BLaER1 treated with 17β-estradiol and CSF1 and Interleukin-3, amounts not matched to agents 10 nM and 100 nM (cell line): ENCODE measurements at regions not wholly inside any gene's neighbourhood (a gene's known extent, or its start where the extent isn't known, plus 50 kb on each side); places are given as distances from the start of the nearest gene placed in this dataset.

Experiments
- H3K27ac ChIP-seq, 11 experiments: shearing (Covaris generic); formaldehyde crosslinking; 2 replicates each; pipeline ENCODE4 v1.8.1; 2022
- H3K27me3 ChIP-seq, 11 experiments: shearing (Covaris generic); formaldehyde crosslinking; 2 replicates each; pipeline ENCODE4 v1.8.1; 2022
- H3K36me3 ChIP-seq, 11 experiments: shearing (Covaris generic); formaldehyde crosslinking; 2 replicates each; pipeline ENCODE4 v1.8.1; 2022
- H3K4me1 ChIP-seq, 10 experiments: shearing (Covaris generic); formaldehyde crosslinking; 2 replicates each; pipeline ENCODE4 v1.8.1; 2022
- H3K4me2 ChIP-seq, 11 experiments: shearing (Covaris generic); formaldehyde crosslinking; 2 replicates each; pipeline ENCODE4 v1.8.1; 2022
- H3K4me3 ChIP-seq, 10 experiments: shearing (Covaris generic); formaldehyde crosslinking; 2 replicates each; pipeline ENCODE4 v1.8.1; 2022
- H3K9ac ChIP-seq, 11 experiments: shearing (Covaris generic); formaldehyde crosslinking; 2 replicates each; pipeline ENCODE4 v1.8.1; 2022
- H3K9me3 ChIP-seq, 11 experiments: shearing (Covaris generic); formaldehyde crosslinking; replicated peaks in 1 of 11; 2 replicates each; pipeline ENCODE4 v1.8.1; 2022
- H4K20me1 ChIP-seq, 11 experiments: shearing (Covaris generic); formaldehyde crosslinking; 2 replicates each; pipeline ENCODE4 v1.8.1; 2022
- Cebpa-rat ChIP-seq, 11 experiments: shearing (Covaris generic); IDR thresholded peaks; 2 replicates each; pipeline ENCODE4 v1.8.1; 2022

DNA sequence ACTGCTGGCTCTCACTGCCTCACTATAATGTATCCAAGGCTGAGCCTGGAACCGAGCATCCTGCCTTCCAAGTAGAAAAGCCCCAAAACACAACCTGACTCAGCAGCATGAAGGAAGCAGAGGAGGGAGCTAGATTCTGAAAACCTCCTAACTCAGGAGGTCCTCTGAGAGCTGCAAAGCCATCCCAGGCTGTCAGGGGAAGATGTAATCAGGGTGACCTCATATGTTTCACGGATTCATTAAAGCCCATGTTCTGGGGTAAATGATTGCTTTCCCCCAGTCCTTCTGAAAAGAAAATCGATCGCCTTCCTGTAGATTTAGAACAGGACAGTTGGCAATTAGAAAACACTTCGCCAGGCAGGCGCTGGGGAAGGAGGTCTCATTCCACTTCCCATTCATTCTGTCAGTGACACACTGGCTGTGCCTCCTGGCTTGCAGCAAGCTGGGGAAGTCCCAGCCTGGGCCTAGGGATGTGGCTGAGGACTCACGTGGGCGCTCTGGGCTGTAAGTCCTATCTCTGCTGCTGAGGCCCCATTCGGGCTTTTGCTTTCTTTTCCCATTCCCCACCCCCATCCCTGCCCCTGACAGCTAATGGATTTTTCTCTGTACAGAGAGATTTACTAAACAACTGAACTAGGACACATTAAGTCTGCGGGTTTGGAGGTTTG, 75.7 kb upstream of the TMEM132E start:
- Histone ChIP-seq H3K27me3 (no peaks in the 10 kb centered on the region), H4K20me1 (peaks cover 0 to 3% (median 0%) of the 10 kb centered on the region in 11 experiments; a peak in 1 of 22 replicates), H3K9ac (no peak overlapping the region), H3K4me3 (no peak overlapping the region), H3K4me2 (peak overlapping the region in 2 of 11 experiments; percentile 51 to 54; a peak in 4 of 22 replicates), H3K36me3 (no peaks in the 10 kb centered on the region), H3K27ac (no peak overlapping the region), H3K4me1 (peaks cover 0 to 25% (median 0%) of the 10 kb centered on the region in 10 experiments; a peak in 5 of 20 replicates), H3K9me3 (no peaks in the 10 kb centered on the region)
- no peak for TF ChIP-seq Cebpa-rat (IDR thresholded peaks at IDR 0.05)

DNA sequence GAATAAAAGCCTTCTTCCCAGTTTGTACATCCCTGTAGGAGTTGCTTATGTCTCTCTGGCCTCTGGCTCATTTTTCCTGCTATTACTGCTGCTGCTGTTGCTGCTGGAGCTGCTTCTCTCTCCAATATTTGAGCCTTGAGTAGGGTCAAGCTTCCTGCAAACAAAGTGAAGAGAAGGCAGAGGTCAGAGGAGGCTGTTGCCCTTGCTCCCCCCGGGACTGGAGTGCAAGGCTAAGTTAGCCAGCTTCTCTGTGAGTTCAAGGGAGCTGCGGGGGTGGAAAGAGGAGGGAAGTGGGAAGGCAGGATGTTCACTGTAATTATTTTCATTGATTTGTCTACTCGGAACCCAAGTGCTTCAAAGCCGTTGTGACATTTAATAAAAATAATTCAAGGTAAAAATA, 77.0 kb upstream of the TMEM132E start:
- Histone ChIP-seq H3K4me3 (no peak overlapping the region), H3K4me2 (peak overlapping the region in 2 of 11 experiments; percentile 51 to 54; a peak in 5 of 22 replicates), H3K9ac (no peak overlapping the region), H3K27ac (no peak overlapping the region), H3K9me3 (no peaks in the 10 kb centered on the region), H3K27me3 (no peaks in the 10 kb centered on the region), H3K36me3 (no peaks in the 10 kb centered on the region), H4K20me1 (peaks cover 0 to 3% (median 0%) of the 10 kb centered on the region in 11 experiments; a peak in 2 of 22 replicates), H3K4me1 (peaks cover 0 to 25% (median 0%) of the 10 kb centered on the region in 10 experiments; a peak in 5 of 20 replicates)
- no peak for TF ChIP-seq Cebpa-rat (IDR thresholded peaks at IDR 0.05)

DNA sequence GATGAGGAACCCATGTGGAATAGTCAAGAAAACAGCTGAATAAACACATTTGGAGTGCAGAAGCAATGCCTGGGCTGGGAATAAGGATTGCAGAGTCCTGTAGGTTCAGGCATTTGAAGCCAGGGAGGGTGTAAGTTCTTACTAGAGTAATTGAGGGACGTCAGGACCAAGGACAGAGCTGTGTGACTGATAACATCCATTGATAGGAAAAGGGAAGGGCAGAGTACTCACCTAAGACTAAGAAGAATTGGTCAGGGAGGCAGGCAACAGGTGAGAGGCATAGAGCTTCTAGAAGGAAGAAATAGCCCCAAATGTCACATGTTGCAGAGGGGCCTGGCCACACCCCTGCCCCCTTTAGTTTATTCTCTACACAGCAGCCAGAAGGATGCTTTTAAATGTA, 79.8 kb upstream of the TMEM132E start:
- no peak overlapping the region for H3K27ac ChIP-seq

DNA sequence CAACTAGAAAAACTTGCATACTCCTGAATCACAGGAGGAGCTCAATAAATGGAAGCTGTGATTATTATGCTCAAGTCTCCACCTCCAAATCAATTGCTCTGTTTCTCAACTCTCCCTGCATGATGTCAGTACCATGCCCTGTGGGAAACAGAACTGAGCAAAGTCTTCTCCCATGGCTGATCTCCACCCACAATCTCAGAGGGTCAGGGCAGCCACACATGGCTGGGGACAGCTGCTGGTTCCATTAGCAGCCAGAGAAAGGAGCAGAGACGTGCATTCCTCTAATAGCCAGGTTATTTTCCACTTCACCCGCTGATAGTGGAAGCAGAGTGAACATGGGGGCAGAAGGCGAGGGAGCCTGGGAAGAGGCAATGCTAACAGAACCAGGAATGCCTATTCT, 85.5 kb upstream of the TMEM132E start:
- H3K27me3 ChIP-seq: no peaks in the 10 kb centered on the region
- no peaks in the 10 kb centered on the region for H3K9me3 ChIP-seq
- H3K9ac ChIP-seq: no peak overlapping the region
- no peaks in the 10 kb centered on the region for H3K36me3 ChIP-seq
- H4K20me1 ChIP-seq: no peaks in the 10 kb centered on the region; a peak in 2 of 22 replicates
- no peak overlapping the region for H3K4me3 ChIP-seq
- 0 out of 20 replicates have a peak, but pooled peaks cover 0 to 5% (median 0%) of the 10 kb centered on the region in 10 experiments for H3K4me1 ChIP-seq
- no peak overlapping the region for H3K4me2 ChIP-seq
- TF ChIP-seq Cebpa-rat (IDR thresholded peaks at IDR 0.05): no peak
- H3K27ac ChIP-seq: no peak overlapping the region

More for the DNA sequence above, 79.8 kb upstream of the TMEM132E start:
- no peak overlapping the region for H3K4me3 ChIP-seq
- H3K9ac ChIP-seq: no peak overlapping the region
- H3K4me1 ChIP-seq: peaks cover 0 to 29% (median 0%) of the 10 kb centered on the region in 10 experiments; a peak in 5 of 20 replicates
- H3K27me3 ChIP-seq: no peaks in the 10 kb centered on the region
- TF ChIP-seq Cebpa-rat (IDR thresholded peaks at IDR 0.05): no peak
- no peak overlapping the region for H3K4me2 ChIP-seq
- peaks cover 0 to 3% (median 0%) of the 10 kb centered on the region in 11 experiments; a peak in 2 of 22 replicates for H4K20me1 ChIP-seq
- no peaks in the 10 kb centered on the region for H3K36me3 ChIP-seq
- H3K9me3 ChIP-seq: no peaks in the 10 kb centered on the region

DNA sequence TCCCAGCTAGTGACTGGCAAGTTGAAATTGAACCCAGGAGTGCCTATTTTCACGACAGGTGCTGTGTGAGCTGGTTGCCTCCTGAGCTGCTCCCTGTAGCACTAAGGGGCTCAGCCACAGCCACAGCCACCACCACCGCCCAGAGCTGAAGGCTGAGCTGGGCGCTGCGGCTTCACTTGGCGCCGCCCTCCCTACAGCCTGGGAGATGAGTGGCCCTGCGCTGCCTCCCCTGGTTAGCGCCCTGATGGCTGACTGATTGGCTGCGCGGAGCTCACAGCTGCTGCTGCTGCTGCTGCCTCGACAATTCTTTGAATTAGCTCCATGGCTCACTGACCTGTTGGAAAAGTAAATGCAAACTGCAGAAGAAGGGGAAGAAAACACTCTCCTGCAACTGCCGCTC, 91.8 kb upstream of the TMEM132E start:
- peak overlapping the region in 2 of 11 experiments; percentile 9 to 84; a peak in 2 of 22 replicates for H3K4me2 ChIP-seq
- peaks cover 0 to 27% (median 0%) of the 10 kb centered on the region in 11 experiments; a peak in 5 of 22 replicates for H3K9me3 ChIP-seq
- no peak for TF ChIP-seq Cebpa-rat (IDR thresholded peaks at IDR 0.05)
- no peaks in the 10 kb centered on the region for H3K36me3 ChIP-seq
- peak overlapping the region in 6 of 11 experiments; percentile 4 to 83 (median 76); a peak in 10 of 22 replicates for H3K27ac ChIP-seq
- peaks cover 0 to 53% (median 31%) of the 10 kb centered on the region in 10 experiments; a peak in 17 of 20 replicates for H3K4me1 ChIP-seq
- H3K27me3 ChIP-seq: no peaks in the 10 kb centered on the region
- H3K4me3 ChIP-seq: no peak overlapping the region
- no peak overlapping the region for H3K9ac ChIP-seq
- no peaks in the 10 kb centered on the region for H4K20me1 ChIP-seq

DNA sequence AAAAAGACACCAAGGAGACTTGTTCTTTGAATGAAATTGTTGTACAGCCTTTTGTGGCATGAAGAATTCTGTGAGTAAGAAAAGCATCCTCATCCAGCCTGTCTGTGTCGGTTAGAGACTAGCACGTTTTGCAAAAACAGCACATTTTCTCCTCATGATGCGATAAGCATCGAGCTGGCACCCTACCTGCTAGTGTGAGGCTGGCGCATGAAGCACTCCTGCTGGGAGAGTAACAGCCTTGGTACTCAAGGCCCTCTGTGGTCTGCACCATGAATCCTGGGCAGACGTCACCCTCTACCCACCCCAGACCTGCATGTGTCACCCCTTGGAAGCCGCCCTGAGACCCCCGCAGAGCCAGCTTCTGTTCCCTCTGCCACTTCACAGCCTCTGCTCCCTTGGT, 92.6 kb upstream of the TMEM132E start:
- peaks cover 0 to 27% (median 0%) of the 10 kb centered on the region in 11 experiments; a peak in 5 of 22 replicates for H3K9me3 ChIP-seq
- H3K4me3 ChIP-seq: no peak overlapping the region
- peak overlapping the region in 2 of 11 experiments; percentile 15 to 31; a peak in 3 of 22 replicates for H3K9ac ChIP-seq
- H3K36me3 ChIP-seq: no peaks in the 10 kb centered on the region
- no peak for TF ChIP-seq Cebpa-rat (IDR thresholded peaks at IDR 0.05)
- peaks cover 0 to 53% (median 31%) of the 10 kb centered on the region in 10 experiments; a peak in 17 of 20 replicates for H3K4me1 ChIP-seq
- H3K4me2 ChIP-seq: peak overlapping the region in 8 of 11 experiments; percentile 64 to 88 (median 83); a peak in 12 of 22 replicates
- peak overlapping the region in 8 of 11 experiments; percentile 30 to 83 (median 76); a peak in 15 of 22 replicates for H3K27ac ChIP-seq
- H3K27me3 ChIP-seq: no peaks in the 10 kb centered on the region
- no peaks in the 10 kb centered on the region for H4K20me1 ChIP-seq

DNA sequence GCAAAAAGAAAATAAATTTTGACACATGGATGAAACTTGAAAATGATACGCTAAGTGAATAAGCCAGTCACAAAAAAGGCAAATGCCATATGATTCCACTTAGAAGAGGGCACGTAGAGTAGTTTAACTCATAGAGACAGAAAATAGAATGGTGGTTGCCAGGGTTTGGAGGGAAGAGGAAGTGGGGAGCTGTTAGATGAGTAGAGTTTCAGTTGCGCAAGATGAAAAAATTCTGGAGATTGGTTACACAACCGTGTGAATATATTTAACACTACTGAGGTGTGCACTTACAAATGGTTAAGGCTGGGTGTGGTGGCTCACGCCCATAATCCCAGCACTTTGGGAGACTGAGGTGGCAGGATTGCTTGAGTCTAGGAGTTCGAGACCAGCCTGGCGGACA, 93.4 kb upstream of the TMEM132E start:
- Histone ChIP-seq H3K4me1 (peaks cover 0 to 53% (median 31%) of the 10 kb centered on the region in 10 experiments; a peak in 17 of 20 replicates), H3K36me3 (no peaks in the 10 kb centered on the region), H3K9ac (peak overlapping the region in 5 of 11 experiments; percentile 18 to 58 (median 55); a peak in 9 of 22 replicates), H3K27me3 (no peaks in the 10 kb centered on the region), H3K4me2 (peak overlapping the region; percentile 27 to 88 (median 81); a peak in 21 of 22 replicates), H3K27ac (peak overlapping the region in 10 of 11 experiments; percentile 32 to 83 (median 76); a peak in 17 of 22 replicates), H3K4me3 (peak overlapping the region in 1 of 10 experiments; percentile 20; a peak in 1 of 20 replicates), H4K20me1 (no peaks in the 10 kb centered on the region), H3K9me3 (peaks cover 0 to 27% (median 0%) of the 10 kb centered on the region in 11 experiments; a peak in 5 of 22 replicates)
- peak; percentile 70 to 97 (median 89); a peak in 20 of 22 replicates for TF ChIP-seq Cebpa-rat (IDR thresholded peaks at IDR 0.05)

DNA sequence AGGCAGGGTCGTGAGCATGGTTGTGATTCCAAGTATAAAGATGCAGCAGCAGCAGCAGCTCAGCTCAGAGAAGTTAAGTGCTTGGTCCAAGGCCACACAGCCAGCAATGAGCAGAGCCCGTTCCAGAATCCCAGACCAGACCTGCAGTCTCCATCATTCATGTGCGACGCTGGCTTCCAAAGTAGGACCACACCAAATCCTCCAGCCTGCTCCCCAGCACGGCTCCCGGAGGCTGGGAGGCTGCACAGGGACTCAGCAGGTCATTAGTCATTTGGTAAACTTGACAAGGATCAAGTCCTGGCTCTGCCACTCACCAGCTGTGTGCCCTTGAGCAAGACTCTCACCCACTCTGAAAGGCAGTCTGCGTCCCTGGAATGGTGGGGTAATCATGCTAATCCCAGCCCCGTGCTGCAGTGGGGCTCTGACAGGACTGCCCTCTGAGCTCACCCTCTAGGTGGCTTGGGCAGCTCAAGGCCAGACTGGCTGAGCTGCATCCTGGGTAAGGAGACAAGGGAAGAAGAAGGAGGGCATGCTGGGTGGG, 95.1 kb upstream of the TMEM132E start:
- peak overlapping the region in 1 of 11 experiments; percentile 55; a peak in 1 of 22 replicates for H3K9ac ChIP-seq
- H3K27ac ChIP-seq: peak overlapping the region in 9 of 11 experiments; percentile 32 to 83 (median 76); a peak in 17 of 22 replicates
- H4K20me1 ChIP-seq: no peaks in the 10 kb centered on the region
- H3K4me2 ChIP-seq: peak overlapping the region in 8 of 11 experiments; percentile 64 to 88 (median 83); a peak in 14 of 22 replicates
- H3K4me3 ChIP-seq: no peak overlapping the region
- H3K4me1 ChIP-seq: peaks cover 0 to 57% (median 33%) of the 10 kb centered on the region in 10 experiments; a peak in 17 of 20 replicates
- H3K9me3 ChIP-seq: peaks cover 0 to 27% (median 0%) of the 10 kb centered on the region in 11 experiments; a peak in 5 of 22 replicates
- no peak for TF ChIP-seq Cebpa-rat (IDR thresholded peaks at IDR 0.05)
- H3K36me3 ChIP-seq: no peaks in the 10 kb centered on the region
- H3K27me3 ChIP-seq: no peaks in the 10 kb centered on the region
